ENCODE measurements at regions not wholly inside any gene's neighbourhood (a gene's known extent, or its start where the extent isn't known, plus 50 kb on each side); places are given as distances from the start of the nearest gene placed in this dataset.
A peak's percentile ranks its signal among the peaks of the same experiment; 100 is the strongest.

- Histone ChIP-seq H3K9me3 (no peaks in the 10 kb centered on the region), H3K4me1 (no peaks in the 10 kb centered on the region), H3K27me3 (no peaks in the 10 kb centered on the region), H3K36me3 (no peaks in the 10 kb centered on the region), H3K27ac (no peak overlapping the region), H3K4me3 (no peak overlapping the region)
- TF ChIP-seq CTCF (IDR thresholded peaks at IDR 0.05) (peak in 1 of 3 experiments; percentile 14), POLR2AphosphoS5 (IDR thresholded peaks at IDR 0.05; ENCODE audit: insufficient read depth in 1 of 2, low read depth in 1 of 2) (no peak)
- intact Hi-C loops (cut with DNase I): no loop called here
- DNase-seq (ENCODE audit: extremely low spot score in 2 of 2): no peak
Measured at GRCh38 chr17:51461578-51462004, 201.2 kb downstream of the UTP18 start.

- no peaks in the 10 kb centered on the region for H3K9me3 ChIP-seq
- TF ChIP-seq POLR2AphosphoS5 (IDR thresholded peaks at IDR 0.05; ENCODE audit: insufficient read depth in 1 of 2, low read depth in 1 of 2): no peak
- no peak for TF ChIP-seq CTCF (IDR thresholded peaks at IDR 0.05)
- no peak for TF ChIP-seq POLR2A (IDR thresholded peaks at IDR 0.05)
- no peak for DNase-seq (ENCODE audit: extremely low spot score in 2 of 2)
- H3K27me3 ChIP-seq: no peaks in the 10 kb centered on the region
- H3K4me1 ChIP-seq: no peaks in the 10 kb centered on the region
- H3K4me3 ChIP-seq: no peak overlapping the region
- no peaks in the 10 kb centered on the region for H3K36me3 ChIP-seq
- intact Hi-C loops (cut with DNase I): no loop called here
- no peak overlapping the region for H3K27ac ChIP-seq
Measured at GRCh38 chr17:51463353-51463752, 203.0 kb downstream of the UTP18 start.

GRCh38 chr17:51467336-51467735, 207.0 kb downstream of the UTP18 start:
- Histone ChIP-seq H3K9me3 (no peaks in the 10 kb centered on the region), H3K27ac (no peak overlapping the region), H3K27me3 (no peaks in the 10 kb centered on the region), H3K4me3 (no peak overlapping the region), H3K36me3 (no peaks in the 10 kb centered on the region), H3K4me1 (no peaks in the 10 kb centered on the region)
- no peak for DNase-seq (ENCODE audit: extremely low spot score in 2 of 2)
- intact Hi-C loops (cut with DNase I): no loop called here
- no peak for TF ChIP-seq POLR2AphosphoS5 (IDR thresholded peaks at IDR 0.05; ENCODE audit: insufficient read depth in 1 of 2, low read depth in 1 of 2)
- TF ChIP-seq CTCF (IDR thresholded peaks at IDR 0.05): no peak
- no peak for TF ChIP-seq POLR2A (IDR thresholded peaks at IDR 0.05)

DNA sequence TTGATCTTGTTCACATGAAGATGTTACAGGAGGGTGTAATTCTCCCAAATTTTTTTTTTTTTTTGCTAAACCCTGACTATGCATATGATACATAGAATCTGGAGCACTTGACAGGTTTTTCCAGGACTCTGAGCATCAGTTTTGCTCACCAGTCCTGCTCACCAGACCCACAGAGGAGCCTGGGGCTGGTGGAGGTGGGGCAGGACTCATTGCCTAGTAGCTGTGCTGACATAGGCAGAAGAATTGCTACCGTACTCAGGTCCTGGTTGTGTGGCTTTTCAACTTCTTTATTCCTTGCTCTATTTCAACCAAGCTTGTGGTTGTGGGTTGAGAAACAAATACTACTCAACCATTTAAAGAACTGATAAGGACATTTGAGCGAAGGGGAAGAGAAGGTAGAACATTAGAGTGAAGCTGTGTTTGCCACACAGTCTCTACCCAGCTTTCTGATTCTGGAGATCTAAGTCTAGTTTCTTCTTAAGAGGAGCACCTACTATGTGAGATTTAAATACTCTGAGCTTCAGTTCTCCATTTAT, 212.4 kb downstream of the UTP18 start:
- no peak overlapping the region for H3K4me3 ChIP-seq

More for the DNA sequence above, 212.4 kb downstream of the UTP18 start:
- Histone ChIP-seq H3K36me3 (no peaks in the 10 kb centered on the region), H3K9me3 (no peaks in the 10 kb centered on the region), H3K4me1 (no peaks in the 10 kb centered on the region), H3K27ac (no peak overlapping the region), H3K27me3 (no peaks in the 10 kb centered on the region)
- intact Hi-C loops (cut with DNase I): no loop called here
- no peak for DNase-seq (ENCODE audit: extremely low spot score in 2 of 2)
- no peak for TF ChIP-seq POLR2AphosphoS5 (IDR thresholded peaks at IDR 0.05; ENCODE audit: insufficient read depth in 1 of 2, low read depth in 1 of 2)
- TF ChIP-seq POLR2A (IDR thresholded peaks at IDR 0.05): no peak
- no peak for TF ChIP-seq CTCF (IDR thresholded peaks at IDR 0.05)
